Cardiac muscle cell (in vitro differentiated cells and primary cell): ENCODE measurements at regions not wholly inside any gene's neighbourhood (a gene's known extent, or its start where the extent isn't known, plus 50 kb on each side); places are given as distances from the start of the nearest gene placed in this dataset.

ENCODE experiments used
- DNase-seq, 2 donors: peaks; one replicate each; pipeline versions ENCODE4 v3.0.0 to v3.0.0-alpha.2; 2010 to 2017; ENCODE audit warnings: low read depth in 1 of 2, low spot score in 1 of 2
- H3K27ac ChIP-seq: fragments of 200-600 bp; sonication (generic); 2 replicates; pipeline ENCODE4 v1.5.1; 2016
- H3K27me3 ChIP-seq: fragments of 200-600 bp; sonication (generic); 2 replicates; pipeline ENCODE4 v1.6.0; 2016; ENCODE audit warnings: control low read depth
- H3K36me3 ChIP-seq: fragments of 200-600 bp; sonication (generic); 2 replicates; pipeline ENCODE4 v1.5.1; 2016; ENCODE audit warnings: control low read depth
- H3K4me1 ChIP-seq: fragments of 200-600 bp; sonication (generic); 2 replicates; pipeline ENCODE4 v1.8.1; 2017; ENCODE audit warnings: low read depth, mild to moderate bottlenecking, mixed run types
- H3K4me3 ChIP-seq: fragments of 200-600 bp; sonication (generic); 2 replicates; pipeline ENCODE4 v1.5.1; 2016; ENCODE audit warnings: mild to moderate bottlenecking
- H3K9me3 ChIP-seq: fragments of 200-600 bp; sonication (generic); 2 replicates; pipeline ENCODE4 v1.5.1; 2017; ENCODE audit warnings: low read depth, mild to moderate bottlenecking, control low read depth
- TF ChIP-seq, protein P1 (sequence below): IDR thresholded peaks from 2 replicates; pipeline ENCODE4 v1.5.1; 2012; ENCODE audit warnings: low read depth, mild to moderate bottlenecking, low read length

DNA sequence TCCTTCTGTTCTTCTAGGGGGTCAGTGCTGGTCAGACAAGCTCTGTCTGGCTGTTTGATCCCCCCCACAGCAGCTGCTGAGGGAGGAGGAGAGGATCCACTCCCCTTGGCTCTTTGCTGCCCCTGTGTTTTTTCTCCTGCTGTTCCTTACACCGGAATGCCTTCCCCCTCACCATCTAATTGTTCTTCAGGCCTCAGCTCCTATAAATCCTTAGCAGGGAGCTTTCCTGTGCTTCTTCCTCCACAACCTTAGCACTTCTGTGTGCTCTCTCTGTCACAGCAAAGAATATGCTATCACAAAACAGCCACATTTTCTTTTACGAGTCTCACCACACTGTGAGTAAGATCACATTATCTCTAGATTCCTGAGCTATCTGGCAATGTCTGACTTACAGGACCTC, 196.6 kb downstream of the OTOR start:
- TF ChIP-seq, protein P1, sequence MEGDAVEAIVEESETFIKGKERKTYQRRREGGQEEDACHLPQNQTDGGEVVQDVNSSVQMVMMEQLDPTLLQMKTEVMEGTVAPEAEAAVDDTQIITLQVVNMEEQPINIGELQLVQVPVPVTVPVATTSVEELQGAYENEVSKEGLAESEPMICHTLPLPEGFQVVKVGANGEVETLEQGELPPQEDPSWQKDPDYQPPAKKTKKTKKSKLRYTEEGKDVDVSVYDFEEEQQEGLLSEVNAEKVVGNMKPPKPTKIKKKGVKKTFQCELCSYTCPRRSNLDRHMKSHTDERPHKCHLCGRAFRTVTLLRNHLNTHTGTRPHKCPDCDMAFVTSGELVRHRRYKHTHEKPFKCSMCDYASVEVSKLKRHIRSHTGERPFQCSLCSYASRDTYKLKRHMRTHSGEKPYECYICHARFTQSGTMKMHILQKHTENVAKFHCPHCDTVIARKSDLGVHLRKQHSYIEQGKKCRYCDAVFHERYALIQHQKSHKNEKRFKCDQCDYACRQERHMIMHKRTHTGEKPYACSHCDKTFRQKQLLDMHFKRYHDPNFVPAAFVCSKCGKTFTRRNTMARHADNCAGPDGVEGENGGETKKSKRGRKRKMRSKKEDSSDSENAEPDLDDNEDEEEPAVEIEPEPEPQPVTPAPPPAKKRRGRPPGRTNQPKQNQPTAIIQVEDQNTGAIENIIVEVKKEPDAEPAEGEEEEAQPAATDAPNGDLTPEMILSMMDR: no peak
- no peak overlapping the region for H3K4me3 ChIP-seq
- no peak for DNase-seq
- no peak overlapping the region for H3K27ac ChIP-seq
- no peaks in the 10 kb centered on the region for H3K9me3 ChIP-seq
- no peaks in the 10 kb centered on the region for H3K36me3 ChIP-seq
- H3K4me1 ChIP-seq: peaks cover 15% of the 10 kb centered on the region
- H3K27me3 ChIP-seq: no peaks in the 10 kb centered on the region

DNA sequence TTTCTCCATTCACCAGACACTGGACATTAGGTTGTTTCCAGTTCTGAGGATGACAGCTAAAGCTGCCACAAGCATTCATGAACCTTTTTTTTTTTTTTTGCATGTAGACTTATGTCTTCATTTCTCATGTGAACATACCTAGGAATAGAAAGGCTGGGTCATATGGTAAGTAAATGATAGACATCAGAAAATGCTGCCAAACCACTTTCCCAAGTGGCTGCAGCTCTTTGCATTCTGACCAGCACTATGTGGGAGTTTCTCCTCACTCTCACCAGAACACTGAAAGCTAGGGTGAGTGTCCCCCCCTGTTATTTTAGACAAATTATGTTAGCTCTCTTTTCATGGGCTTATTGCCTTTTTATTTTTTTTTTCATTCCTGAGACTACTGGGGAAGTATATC, 197.5 kb downstream of the OTOR start:
- peaks cover 5% of the 10 kb centered on the region for H3K9me3 ChIP-seq
- no peaks in the 10 kb centered on the region for H3K27me3 ChIP-seq
- no peak overlapping the region for H3K4me3 ChIP-seq
- no peak overlapping the region for H3K27ac ChIP-seq
- H3K36me3 ChIP-seq: no peaks in the 10 kb centered on the region
- TF ChIP-seq, protein P1: no peak
- H3K4me1 ChIP-seq: peaks cover 15% of the 10 kb centered on the region
- no peak for DNase-seq

DNA sequence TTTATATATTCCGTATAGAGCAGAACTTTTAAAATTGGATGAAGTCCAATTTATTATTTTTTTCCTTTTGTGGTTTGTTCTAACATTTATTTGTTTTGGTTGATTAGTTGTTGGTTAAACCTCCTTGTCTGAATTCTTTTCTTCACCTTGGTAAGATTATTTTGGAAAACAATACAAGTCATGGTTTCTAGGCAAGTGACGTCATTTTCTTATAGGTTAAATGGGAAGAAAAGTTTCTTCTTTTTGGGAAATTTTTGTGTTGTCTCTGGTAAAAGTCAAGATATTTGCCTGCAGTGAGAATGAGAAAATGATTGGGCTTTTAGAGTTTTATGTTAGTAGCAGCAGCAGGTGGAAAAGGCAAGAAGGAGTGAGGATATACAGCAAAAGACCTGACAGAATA, 197.9 kb downstream of the OTOR start:
- Histone ChIP-seq H3K4me3 (no peak overlapping the region), H3K36me3 (no peaks in the 10 kb centered on the region), H3K9me3 (peaks cover 5% of the 10 kb centered on the region), H3K4me1 (peaks cover 15% of the 10 kb centered on the region), H3K27me3 (no peaks in the 10 kb centered on the region), H3K27ac (no peak overlapping the region)
- DNase-seq: no peak
- TF ChIP-seq, protein P1: no peak

DNA sequence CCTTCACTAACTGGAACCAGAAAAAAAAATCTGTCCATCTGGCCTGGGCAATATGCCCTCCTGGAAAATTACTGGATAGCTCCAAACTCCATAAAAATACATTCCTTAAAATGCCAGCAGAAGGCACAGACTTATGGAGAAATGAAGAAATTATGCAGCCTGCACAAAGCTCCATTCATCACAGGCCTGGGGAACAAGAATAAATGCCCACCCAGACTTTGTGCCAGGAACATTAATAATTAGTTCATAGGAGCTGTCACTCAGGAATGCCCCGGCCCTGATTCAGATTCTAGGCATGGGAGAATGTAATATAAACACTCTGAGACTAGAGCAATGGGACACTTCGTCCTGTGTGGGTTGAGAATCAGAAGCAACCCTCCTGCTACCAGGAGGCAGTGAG, 199.3 kb downstream of the OTOR start:
- Histone ChIP-seq H3K4me3 (no peak overlapping the region), H3K9me3 (peaks cover 5% of the 10 kb centered on the region), H3K4me1 (peaks cover 18% of the 10 kb centered on the region), H3K27ac (no peak overlapping the region), H3K27me3 (no peaks in the 10 kb centered on the region), H3K36me3 (no peaks in the 10 kb centered on the region)
- DNase-seq: no peak
- TF ChIP-seq, protein P1: no peak

DNA sequence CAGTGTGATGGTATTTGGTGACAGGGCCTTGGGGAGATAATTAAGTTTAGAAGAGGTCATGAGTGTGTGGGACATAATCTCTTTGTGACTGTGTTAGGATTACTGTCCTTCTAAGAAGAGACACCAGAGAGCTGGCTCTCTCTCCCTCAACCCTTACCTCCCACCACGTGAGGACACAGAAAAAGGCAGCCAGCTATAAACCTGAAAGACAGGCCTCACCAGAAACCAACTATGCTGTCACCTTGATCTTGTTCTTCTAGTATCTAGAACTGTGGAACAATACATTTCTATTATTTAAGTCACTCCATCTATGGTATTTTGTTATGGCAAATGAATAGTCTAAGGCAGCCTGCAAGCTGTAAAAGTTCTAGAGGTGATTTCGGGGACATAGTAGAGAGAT, 203.7 kb downstream of the OTOR start:
- Histone ChIP-seq H3K9me3 (peaks cover 5% of the 10 kb centered on the region), H3K27ac (no peak overlapping the region), H3K36me3 (no peaks in the 10 kb centered on the region), H3K27me3 (no peaks in the 10 kb centered on the region), H3K4me3 (no peak overlapping the region), H3K4me1 (peaks cover 22% of the 10 kb centered on the region)
- DNase-seq: no peak
- TF ChIP-seq, protein P1: no peak

DNA sequence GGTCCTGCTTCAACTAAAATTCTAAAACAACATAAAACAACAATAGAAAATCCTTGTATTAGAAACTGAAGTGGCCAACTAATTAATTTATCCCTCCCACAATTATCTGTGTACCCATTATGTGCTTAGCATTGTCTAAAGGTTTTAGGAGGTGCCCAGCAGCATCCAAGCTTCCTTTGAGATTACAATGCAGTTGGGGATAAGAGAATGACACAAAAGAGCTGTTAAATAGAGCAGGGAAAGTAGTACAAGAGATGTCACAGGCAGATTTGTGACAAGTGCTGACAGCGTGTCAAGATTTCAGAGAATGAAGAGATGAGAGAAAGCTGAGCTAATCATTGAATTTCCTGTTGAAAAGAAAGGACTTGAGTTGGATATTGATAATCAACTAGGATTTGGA, 204.8 kb downstream of the OTOR start:
- H3K27me3 ChIP-seq: no peaks in the 10 kb centered on the region
- TF ChIP-seq, protein P1: no peak
- no peak for DNase-seq

More for the DNA sequence above, 204.8 kb downstream of the OTOR start:
- no peak overlapping the region for H3K27ac ChIP-seq
- H3K4me3 ChIP-seq: no peak overlapping the region
- H3K4me1 ChIP-seq: peaks cover 22% of the 10 kb centered on the region
- H3K9me3 ChIP-seq: peaks cover 5% of the 10 kb centered on the region
- no peaks in the 10 kb centered on the region for H3K36me3 ChIP-seq
